ENCODE measurements at regions not wholly inside any gene's neighbourhood (a gene's known extent, or its start where the extent isn't known, plus 50 kb on each side); places are given as distances from the start of the nearest gene placed in this dataset.

DNA sequence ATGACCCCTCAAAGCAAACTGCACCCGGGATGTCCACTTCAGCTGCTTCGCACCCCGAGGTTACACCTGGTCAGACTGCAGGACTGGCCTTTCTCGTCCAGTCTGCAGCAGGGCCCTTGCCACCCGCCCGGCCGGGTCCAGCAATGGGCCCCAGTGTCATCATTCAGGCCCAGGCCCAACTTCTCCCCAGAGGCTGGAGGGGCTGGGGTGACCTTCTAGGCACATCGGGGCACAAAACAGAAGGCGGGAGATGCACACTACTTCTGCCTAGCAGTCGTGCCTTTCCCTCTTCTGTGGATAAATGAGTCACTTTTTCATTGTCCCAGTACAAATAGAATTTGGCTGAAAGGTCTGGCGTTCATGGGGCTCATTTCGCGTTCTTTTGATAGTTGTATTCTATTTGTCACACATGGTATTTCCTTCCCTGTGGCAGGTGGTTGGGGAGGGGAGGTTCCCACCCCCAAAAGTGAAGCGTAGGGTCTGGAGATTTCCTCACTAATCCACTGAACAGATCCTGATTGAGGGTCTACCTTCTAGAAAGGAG is 56.9 kb upstream of the ID2 start:
- H3K4me3 ChIP-seq (ENCODE audit: low read depth, low read length) = no peak overlapping the region
- no peaks in the 10 kb centered on the region for H3K27me3 ChIP-seq (ENCODE audit: control insufficient read depth, insufficient read depth, low read length)
- H3K9ac ChIP-seq = no peak overlapping the region
- no peaks in the 10 kb centered on the region for H3K9me3 ChIP-seq (ENCODE audit: control insufficient read depth, low read length)
- H2AFZ ChIP-seq = no peak overlapping the region
- H3K4me2 ChIP-seq (ENCODE audit: low read length) = no peak overlapping the region
- no peaks in the 10 kb centered on the region for H3K79me2 ChIP-seq
- H3K4me1 ChIP-seq = no peaks in the 10 kb centered on the region
- no peaks in the 10 kb centered on the region for H3K36me3 ChIP-seq (ENCODE audit: control insufficient read depth, insufficient read depth, low read length)
- TF ChIP-seq, protein P1, sequence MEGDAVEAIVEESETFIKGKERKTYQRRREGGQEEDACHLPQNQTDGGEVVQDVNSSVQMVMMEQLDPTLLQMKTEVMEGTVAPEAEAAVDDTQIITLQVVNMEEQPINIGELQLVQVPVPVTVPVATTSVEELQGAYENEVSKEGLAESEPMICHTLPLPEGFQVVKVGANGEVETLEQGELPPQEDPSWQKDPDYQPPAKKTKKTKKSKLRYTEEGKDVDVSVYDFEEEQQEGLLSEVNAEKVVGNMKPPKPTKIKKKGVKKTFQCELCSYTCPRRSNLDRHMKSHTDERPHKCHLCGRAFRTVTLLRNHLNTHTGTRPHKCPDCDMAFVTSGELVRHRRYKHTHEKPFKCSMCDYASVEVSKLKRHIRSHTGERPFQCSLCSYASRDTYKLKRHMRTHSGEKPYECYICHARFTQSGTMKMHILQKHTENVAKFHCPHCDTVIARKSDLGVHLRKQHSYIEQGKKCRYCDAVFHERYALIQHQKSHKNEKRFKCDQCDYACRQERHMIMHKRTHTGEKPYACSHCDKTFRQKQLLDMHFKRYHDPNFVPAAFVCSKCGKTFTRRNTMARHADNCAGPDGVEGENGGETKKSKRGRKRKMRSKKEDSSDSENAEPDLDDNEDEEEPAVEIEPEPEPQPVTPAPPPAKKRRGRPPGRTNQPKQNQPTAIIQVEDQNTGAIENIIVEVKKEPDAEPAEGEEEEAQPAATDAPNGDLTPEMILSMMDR (IDR thresholded peaks at IDR 0.05) = no peak
- H3K27ac ChIP-seq = no peak overlapping the region

DNA sequence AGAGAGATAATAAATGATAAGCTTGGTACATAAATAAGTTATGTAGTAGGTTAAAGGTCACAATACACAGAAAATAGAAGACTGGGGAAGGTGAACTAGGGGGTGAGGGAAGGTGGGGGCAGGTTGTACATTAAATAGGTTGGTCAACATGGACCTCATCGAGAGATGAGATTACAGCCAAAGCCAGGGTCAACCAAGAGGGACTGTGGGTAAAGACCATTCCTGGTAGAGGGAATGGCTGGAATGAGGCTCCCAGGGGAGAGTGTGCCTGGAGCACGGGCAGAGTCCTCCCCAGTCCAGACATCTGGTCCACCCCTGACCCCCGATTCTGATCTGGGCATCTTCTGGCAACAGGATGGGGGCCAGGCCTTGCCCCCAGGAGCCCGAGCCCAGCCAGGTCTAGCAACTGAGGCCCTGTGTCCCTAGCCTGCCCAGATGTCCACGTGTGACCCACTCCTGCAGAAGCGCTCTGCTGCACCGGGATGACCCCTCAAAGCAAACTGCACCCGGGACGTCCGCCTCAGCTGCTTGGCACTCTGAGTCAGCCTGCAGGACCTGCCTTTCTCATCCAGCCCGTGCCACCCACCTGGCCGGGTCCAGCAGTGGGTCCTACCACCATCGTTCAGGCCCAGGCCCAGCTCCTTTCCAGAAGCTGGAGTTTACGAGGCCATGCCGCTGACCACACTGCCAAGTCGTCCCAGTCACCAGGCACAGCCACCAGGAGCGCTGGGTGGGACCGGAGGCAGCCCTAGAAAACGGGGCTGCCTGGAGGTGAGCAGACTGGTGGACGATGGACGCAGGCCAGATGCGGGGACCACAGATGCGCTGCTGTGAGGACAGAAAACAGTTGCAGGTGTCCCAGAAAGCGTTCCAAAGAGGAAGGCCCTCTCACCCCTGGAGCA is 56.2 kb upstream of the ID2 start:
- no peaks in the 10 kb centered on the region for H3K79me2 ChIP-seq
- H3K36me3 ChIP-seq (ENCODE audit: control insufficient read depth, insufficient read depth, low read length) = no peaks in the 10 kb centered on the region
- H3K27me3 ChIP-seq (ENCODE audit: control insufficient read depth, insufficient read depth, low read length) = no peaks in the 10 kb centered on the region
- no peaks in the 10 kb centered on the region for H3K9me3 ChIP-seq (ENCODE audit: control insufficient read depth, low read length)
- no peak overlapping the region for H3K4me3 ChIP-seq (ENCODE audit: low read depth, low read length)
- H3K4me2 ChIP-seq (ENCODE audit: low read length) = no peak overlapping the region
- H3K9ac ChIP-seq = no peak overlapping the region
- no peaks in the 10 kb centered on the region for H3K4me1 ChIP-seq
- no peak overlapping the region for H2AFZ ChIP-seq
- TF ChIP-seq, protein P1 (IDR thresholded peaks at IDR 0.05) = no peak
- no peak overlapping the region for H3K27ac ChIP-seq

- TF ChIP-seq, protein P1 (IDR thresholded peaks at IDR 0.05) = no peak
- no peaks in the 10 kb centered on the region for H3K9me3 ChIP-seq (ENCODE audit: control insufficient read depth, low read length)
- H2AFZ ChIP-seq = no peak overlapping the region
- no peaks in the 10 kb centered on the region for H3K36me3 ChIP-seq (ENCODE audit: control insufficient read depth, insufficient read depth, low read length)
- no peak overlapping the region for H3K4me3 ChIP-seq (ENCODE audit: low read depth, low read length)
- H3K9ac ChIP-seq = no peak overlapping the region
- H3K4me2 ChIP-seq (ENCODE audit: low read length) = no peak overlapping the region
- H3K4me1 ChIP-seq = no peaks in the 10 kb centered on the region
- H3K27ac ChIP-seq = no peak overlapping the region
- no peaks in the 10 kb centered on the region for H3K79me2 ChIP-seq
- H3K27me3 ChIP-seq (ENCODE audit: control insufficient read depth, insufficient read depth, low read length) = no peaks in the 10 kb centered on the region
Observed at GRCh38 chr2:8626572-8626971, 55.3 kb upstream of the ID2 start.

DNA sequence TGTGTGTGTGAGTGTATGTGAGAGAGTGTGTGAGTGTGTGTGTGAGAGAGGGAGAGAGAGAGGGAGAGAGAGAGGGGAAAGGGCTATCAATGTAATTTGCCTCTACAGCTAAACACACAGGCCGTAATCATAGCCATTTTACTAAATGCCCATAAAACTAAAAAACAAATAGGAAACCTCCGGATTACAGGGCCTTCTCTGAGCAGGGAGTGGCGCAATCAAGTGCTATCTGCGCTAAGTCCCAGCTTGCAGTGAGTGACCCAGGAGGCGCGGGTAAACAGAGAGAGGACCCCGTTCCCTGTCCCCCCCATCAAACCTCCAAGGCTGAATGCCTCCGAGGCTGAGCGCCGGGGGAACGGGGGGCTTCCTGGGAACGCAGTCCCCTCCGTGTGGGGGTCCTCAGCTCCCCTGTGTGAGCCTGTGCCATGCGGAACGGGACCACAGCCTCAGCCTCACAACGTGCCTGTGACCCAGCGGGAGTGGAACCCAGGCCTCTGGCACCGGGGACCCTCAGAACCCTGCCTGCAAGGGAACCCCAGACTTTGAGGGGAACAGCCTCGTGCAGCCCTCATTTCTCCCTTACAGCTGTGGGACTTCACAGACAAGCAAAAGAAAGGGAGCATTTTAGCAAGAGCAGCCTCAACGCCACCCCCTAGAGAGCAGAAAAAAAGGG is 54.7 kb upstream of the ID2 start:
- TF ChIP-seq, protein P1 (IDR thresholded peaks at IDR 0.05) = no peak
- no peaks in the 10 kb centered on the region for H3K79me2 ChIP-seq
- no peak overlapping the region for H3K4me3 ChIP-seq (ENCODE audit: low read depth, low read length)
- no peak overlapping the region for H2AFZ ChIP-seq
- H3K27ac ChIP-seq = no peak overlapping the region
- H3K36me3 ChIP-seq (ENCODE audit: control insufficient read depth, insufficient read depth, low read length) = no peaks in the 10 kb centered on the region
- H3K4me2 ChIP-seq (ENCODE audit: low read length) = no peak overlapping the region
- H3K9ac ChIP-seq = no peak overlapping the region
- H3K9me3 ChIP-seq (ENCODE audit: control insufficient read depth, low read length) = no peaks in the 10 kb centered on the region
- H3K27me3 ChIP-seq (ENCODE audit: control insufficient read depth, insufficient read depth, low read length) = no peaks in the 10 kb centered on the region
- no peaks in the 10 kb centered on the region for H3K4me1 ChIP-seq

Data from parathyroid adenoma (tissue), 2 donors.